Upper lobe of left lung (tissue), 4 donors: ENCODE measurements at regions not wholly inside any gene's neighbourhood (a gene's known extent, or its start where the extent isn't known, plus 50 kb on each side); places are given as distances from the start of the nearest gene placed in this dataset.

Source experiments
- EP300 ChIP-seq, 4 donors: sonication (generic); formaldehyde crosslinking; IDR thresholded peaks; one replicate each; pipeline ENCODE4 v1.5.1; 2017; ENCODE audit warnings: antibody characterized with exemption in 4 of 4, control low read depth in 2 of 4
- POLR2A ChIP-seq, 4 donors: fragments of 450-650 bp; IDR thresholded peaks; one replicate each; pipeline ENCODE4 v1.5.1; 2016 to 2017; ENCODE audit warnings: antibody characterized with exemption in 4 of 4, mild to moderate bottlenecking in 2 of 4
- POLR2AphosphoS5 ChIP-seq, 2 donors: sonication (generic); formaldehyde crosslinking; IDR thresholded peaks; one replicate each; pipeline ENCODE4 v1.5.1; 2017; ENCODE audit warnings: antibody characterized with exemption in 2 of 2
- TF ChIP-seq, protein P1 (sequence below), 6 experiments: fragments of 450-650 bp in 4 of 6; fragments of 200-600 bp in 2 of 6; sonication (generic) in 2 of 6; IDR thresholded peaks; one replicate each; pipeline ENCODE4 v1.5.1; 2016 to 2019; ENCODE audit warnings: antibody characterized with exemption in 6 of 6

DNA sequence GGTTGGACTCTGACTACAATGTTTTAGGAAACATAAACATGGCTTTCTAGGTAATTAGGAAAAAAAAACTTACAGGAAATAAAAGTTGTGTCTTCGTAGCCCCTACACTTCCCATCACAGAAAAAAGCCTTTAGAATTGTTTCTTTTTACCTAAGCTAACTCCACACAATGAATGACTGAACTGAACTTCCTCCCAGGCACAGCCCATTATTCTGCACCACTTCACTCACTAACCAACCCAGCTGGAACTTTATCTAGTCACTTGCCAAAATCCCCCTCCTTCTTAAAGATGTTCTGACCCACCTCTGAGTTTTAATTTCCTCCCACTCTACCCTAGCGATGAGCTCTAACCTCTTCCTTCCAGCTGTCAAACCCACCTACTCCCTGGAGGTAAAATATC lies 91.7 kb upstream of the MEOX2 start:
- TF ChIP-seq, protein P1, sequence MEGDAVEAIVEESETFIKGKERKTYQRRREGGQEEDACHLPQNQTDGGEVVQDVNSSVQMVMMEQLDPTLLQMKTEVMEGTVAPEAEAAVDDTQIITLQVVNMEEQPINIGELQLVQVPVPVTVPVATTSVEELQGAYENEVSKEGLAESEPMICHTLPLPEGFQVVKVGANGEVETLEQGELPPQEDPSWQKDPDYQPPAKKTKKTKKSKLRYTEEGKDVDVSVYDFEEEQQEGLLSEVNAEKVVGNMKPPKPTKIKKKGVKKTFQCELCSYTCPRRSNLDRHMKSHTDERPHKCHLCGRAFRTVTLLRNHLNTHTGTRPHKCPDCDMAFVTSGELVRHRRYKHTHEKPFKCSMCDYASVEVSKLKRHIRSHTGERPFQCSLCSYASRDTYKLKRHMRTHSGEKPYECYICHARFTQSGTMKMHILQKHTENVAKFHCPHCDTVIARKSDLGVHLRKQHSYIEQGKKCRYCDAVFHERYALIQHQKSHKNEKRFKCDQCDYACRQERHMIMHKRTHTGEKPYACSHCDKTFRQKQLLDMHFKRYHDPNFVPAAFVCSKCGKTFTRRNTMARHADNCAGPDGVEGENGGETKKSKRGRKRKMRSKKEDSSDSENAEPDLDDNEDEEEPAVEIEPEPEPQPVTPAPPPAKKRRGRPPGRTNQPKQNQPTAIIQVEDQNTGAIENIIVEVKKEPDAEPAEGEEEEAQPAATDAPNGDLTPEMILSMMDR (IDR thresholded peaks at IDR 0.05), result no peak
- TF ChIP-seq POLR2A (IDR thresholded peaks at IDR 0.05) (no peak), EP300 (IDR thresholded peaks at IDR 0.05) (no peak), POLR2AphosphoS5 (IDR thresholded peaks at IDR 0.05) (no peak)
